GM18951 (cell line): ENCODE measurements at regions not wholly inside any gene's neighbourhood (a gene's known extent, or its start where the extent isn't known, plus 50 kb on each side); places are given as distances from the start of the nearest gene placed in this dataset.

Experiments used
- POLR2A ChIP-seq: IDR thresholded peaks from 4 replicates; pipeline ENCODE4 v1.6.1; 2011; ENCODE audit warnings: mild to moderate bottlenecking; ENCODE audit not compliant: insufficient read length, insufficient read depth; ENCODE audit errors: extremely low read depth
- in situ Hi-C: fragments of 300-500 bp; cut with MboI; formaldehyde crosslinking; loops from one replicate; pipeline ENCODE4 v1.12.0; 2022; ENCODE audit warnings: low sequenced_read_pairs, mixed read lengths, inconsistent platforms; ENCODE audit not compliant: unreplicated experiment

DNA sequence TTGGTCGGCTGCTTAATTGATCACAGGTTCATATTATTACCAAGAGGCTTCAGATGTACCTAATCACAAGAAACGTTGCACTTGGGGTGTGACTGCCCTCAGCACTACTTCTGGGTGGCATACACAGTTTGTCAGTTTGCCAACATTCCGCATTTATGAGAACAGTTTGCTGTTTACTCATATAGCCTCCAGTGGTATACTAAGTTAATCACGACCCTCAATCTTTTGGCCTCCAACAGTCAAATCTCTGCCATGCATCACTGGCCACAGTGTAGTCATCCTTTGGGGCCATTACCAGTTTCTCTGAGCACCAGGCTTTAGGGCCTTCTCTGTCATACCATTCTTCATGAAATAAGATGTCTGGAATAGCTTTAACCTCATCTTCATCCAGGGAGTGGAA, 62.8 kb upstream of the BCL9 start:
- in situ Hi-C loops: loop anchor here (25.0 kb wide), 1 partner anchor 409 kb away; no protein-coding TSS in a partner anchor
- no peak for TF ChIP-seq POLR2A

DNA sequence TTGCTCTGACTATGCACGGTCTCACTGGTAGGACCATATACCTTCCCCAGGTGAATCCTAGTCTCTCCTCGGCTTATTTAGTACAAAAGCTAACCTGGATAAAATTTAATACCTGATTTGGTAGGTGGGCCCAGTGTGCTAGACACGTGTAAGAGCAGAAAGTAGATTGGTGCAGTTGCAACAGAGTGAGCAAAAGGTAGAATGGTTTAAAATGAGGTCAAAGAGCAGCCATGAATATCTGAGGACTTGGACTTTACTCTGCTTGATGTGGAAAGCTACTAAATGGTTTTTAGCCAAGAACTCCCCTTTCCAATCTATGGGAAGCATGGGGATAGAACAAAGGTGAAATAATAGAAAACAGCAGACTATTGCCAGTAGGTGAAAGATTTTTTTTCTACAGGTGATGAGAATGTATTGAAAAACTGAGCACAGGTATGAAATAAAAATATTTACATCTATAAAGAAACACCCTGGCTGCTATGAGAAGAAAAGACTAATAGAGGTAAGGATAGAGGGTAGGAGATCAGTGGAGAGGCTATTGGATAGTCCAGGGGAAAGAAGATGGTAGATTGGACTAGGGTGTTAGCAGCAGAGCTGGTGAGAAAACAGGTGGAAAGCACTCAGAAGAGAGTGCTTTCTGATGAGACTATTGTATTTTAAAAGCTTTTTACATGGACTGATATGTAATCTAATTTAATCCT, 61.3 kb upstream of the BCL9 start:
- no peak for TF ChIP-seq POLR2A
- in situ Hi-C loops: loop anchor here (25.0 kb wide), 1 partner anchor 407 kb away; no protein-coding TSS in a partner anchor

DNA sequence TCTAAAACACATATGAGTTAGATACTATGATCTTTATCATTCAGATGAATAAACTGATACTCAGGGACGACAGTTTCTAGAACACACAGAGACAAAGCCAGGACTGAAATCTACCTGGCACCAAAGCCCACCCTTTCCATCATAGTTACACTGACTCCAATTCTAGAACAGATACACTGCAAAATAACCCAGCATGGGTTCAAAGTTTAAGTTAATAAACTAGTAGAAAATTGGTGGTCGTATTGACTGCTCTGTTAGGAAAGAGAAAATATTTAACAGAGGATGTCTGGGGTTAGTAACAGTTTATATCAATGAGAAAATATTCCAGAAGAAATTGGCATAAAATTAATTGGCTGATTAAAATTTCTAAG, 60.8 kb upstream of the BCL9 start:
- in situ Hi-C loops: loop anchor here (25.0 kb wide), 1 partner anchor 407 kb away; no protein-coding TSS in a partner anchor
- TF ChIP-seq POLR2A: no peak

DNA sequence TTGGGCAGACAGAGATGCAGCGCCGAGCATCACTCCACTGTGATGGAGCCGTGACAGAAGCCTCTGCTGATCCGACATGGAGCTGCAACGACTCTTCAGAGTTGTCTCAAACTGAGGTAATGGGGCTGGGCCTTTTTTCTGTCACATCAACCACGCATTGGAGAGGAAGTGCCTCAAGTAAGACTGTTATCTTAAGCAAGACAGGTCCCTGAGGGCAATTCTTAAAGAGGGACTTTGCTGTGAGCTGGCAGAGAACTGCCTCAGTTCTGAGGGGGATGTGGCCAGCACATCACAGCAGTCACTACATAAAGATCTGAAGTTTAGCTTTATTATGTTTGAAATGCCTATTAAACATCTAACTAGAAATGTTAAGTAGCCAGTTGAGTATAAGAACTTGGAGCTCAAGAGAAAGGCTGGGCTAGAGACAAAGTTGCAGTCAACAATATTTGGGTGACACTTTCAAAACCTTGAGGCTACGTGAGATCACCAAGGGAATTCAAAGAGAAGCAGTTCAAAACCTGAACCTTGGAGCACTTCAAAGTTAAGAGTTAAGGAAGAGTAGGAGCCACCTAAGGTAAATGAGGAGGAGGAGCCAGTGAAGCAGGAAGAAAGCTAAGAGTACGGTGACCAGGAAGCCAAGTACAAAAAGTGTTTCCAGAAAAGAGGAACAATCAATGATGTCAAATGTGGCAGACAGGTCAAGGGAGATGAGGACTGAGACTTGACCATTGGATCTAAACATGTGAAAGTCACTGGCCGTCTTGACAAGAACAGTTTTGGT, 54.2 kb upstream of the BCL9 start:
- in situ Hi-C loops: loop anchor here (25.0 kb wide), 1 partner anchor 400 kb away; no protein-coding TSS in a partner anchor

DNA sequence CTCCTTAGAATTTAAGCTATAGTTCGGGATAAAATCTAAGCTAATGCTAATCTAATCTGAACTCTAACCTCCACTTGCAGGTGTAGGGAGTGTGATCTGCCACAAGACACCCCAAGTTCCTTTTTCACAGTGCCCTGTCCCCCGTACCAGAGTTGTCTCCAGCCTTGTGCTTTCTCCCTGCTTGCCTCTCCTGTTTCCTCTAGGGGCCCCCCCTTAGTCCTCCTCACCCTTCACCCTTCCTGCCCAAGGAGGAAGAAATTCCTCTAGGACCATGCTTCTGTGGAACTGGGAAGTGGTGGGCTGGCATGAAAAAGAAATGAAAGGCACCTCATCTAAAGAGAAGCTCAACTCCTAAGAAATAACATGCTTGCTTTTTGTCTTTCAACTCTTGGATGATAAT, 50.2 kb upstream of the BCL9 start:
- in situ Hi-C loops: loop anchor here (10.0 to 25.0 kb wide), 2 partner anchors 134 to 396 kb away; no protein-coding TSS in a partner anchor
- TF ChIP-seq POLR2A: no peak

More for the DNA sequence above, 54.2 kb upstream of the BCL9 start:
- TF ChIP-seq POLR2A: no peak
